HepG2 (cell line): ENCODE measurements at regions not wholly inside any gene's neighbourhood (a gene's known extent, or its start where the extent isn't known, plus 50 kb on each side); places are given as distances from the start of the nearest gene placed in this dataset.

Source experiments
- ATAC-seq: fragments of 200-7000 bp; cut with Tn5 transposase; 3 replicates; pipeline ENCODE4 v1.9.1; 2020; ENCODE audit warnings: mild to moderate bottlenecking, moderate library complexity
- BruUV-seq: library from RNA; stranded (reverse); fragments of 400-500 nt; replicated peaks from 2 replicates; lab custom pipeline; 2021; lab: Mats Ljungman, UMichigan
- CTCF ChIA-PET: fragments of 300-600 bp; formaldehyde crosslinking; extraction: SDS; loops from one replicate; lab custom pipeline; 2021; ENCODE audit warnings: low total read pairs, inconsistent platforms, low intra/inter-chr PET ratio; lab: Yijun Ruan, JAX
- POLR2A ChIA-PET: fragments of 350-600 bp; sonication (Branson Sonifier 250); formaldehyde crosslinking; loops from one replicate; lab custom pipeline; 2020; ENCODE audit warnings: antibody characterized with exemption, inconsistent platforms; lab: Yijun Ruan, JAX
- DNase-seq: peaks from one replicate; pipeline ENCODE4 v3.0.0-alpha.2; 2015; ENCODE audit warnings: low spot score
- FAIRE-seq: peaks from 3 replicates; lab custom pipeline; 2011; peaks lifted over from hg19 to GRCh38; lab: Jason Lieb, UNC
- H2AFZ ChIP-seq: one replicate; pipeline ENCODE4 v1.6.1; 2011; ENCODE audit warnings: low read length, inconsistent platforms
- H3K27ac ChIP-seq: fragments of 300-600 bp; 3 replicates; pipeline ENCODE4 v1.8.0; 2011; ENCODE audit warnings: mixed run types, mild to moderate bottlenecking, mixed read lengths, low read length, inconsistent platforms; ENCODE audit not compliant: insufficient read depth; ENCODE audit errors: extremely low read length
- H3K27me3 ChIP-seq, 2 experiments: fragments of 200-600 bp in 1 of 2; 2 replicates in 1 of 2; 3 replicates in 1 of 2; pipeline versions ENCODE4 v1.6.0 to v1.8.0; 2011; ENCODE audit warnings: low read length in 2 of 2, mild to moderate bottlenecking in 2 of 2, moderate library complexity in 2 of 2, inconsistent platforms in 1 of 2; ENCODE audit not compliant: insufficient read depth in 2 of 2, control insufficient read depth in 1 of 2
- H3K36me3 ChIP-seq, 2 experiments: fragments of 200-600 bp in 1 of 2; replicated peaks in 1 of 2; 2 replicates in 1 of 2; 3 replicates in 1 of 2; pipeline versions ENCODE4 v1.5.1 to v1.8.0; 2011; ENCODE audit warnings: low read length in 2 of 2, inconsistent platforms in 1 of 2; ENCODE audit not compliant: insufficient read depth in 2 of 2, control insufficient read depth in 1 of 2
- H3K4me1 ChIP-seq: 2 replicates; pipeline ENCODE4 v1.5.1; 2012; ENCODE audit warnings: low read length, inconsistent platforms; ENCODE audit not compliant: insufficient read depth
- H3K4me2 ChIP-seq: 2 replicates; pipeline ENCODE4 v1.6.0; 2011; ENCODE audit warnings: low read depth, low read length, inconsistent platforms
- H3K4me3 ChIP-seq, 3 experiments: fragments of 200-600 bp in 1 of 3; sonication (generic), shearing (Covaris generic) in 1 of 3; replicated peaks in 1 of 3; 2 replicates each; pipeline ENCODE4 v1.5.1; 2011 to 2016; ENCODE audit warnings: low read length in 3 of 3, inconsistent platforms in 2 of 3, low read depth in 2 of 3, mild to moderate bottlenecking in 2 of 3, control low read depth in 1 of 3, mixed read lengths in 1 of 3; ENCODE audit not compliant: insufficient read depth in 1 of 3
- H3K79me2 ChIP-seq: one replicate; pipeline ENCODE4 v1.6.1; 2011; ENCODE audit warnings: low read length, inconsistent platforms; ENCODE audit not compliant: insufficient read depth
- H3K9ac ChIP-seq: 2 replicates; pipeline ENCODE4 v1.6.0; 2011; ENCODE audit warnings: mild to moderate bottlenecking, low read depth, low read length, inconsistent platforms; ENCODE audit not compliant: insufficient read depth
- H3K9me3 ChIP-seq: 2 replicates; pipeline ENCODE4 v1.5.1; 2012; ENCODE audit warnings: mild to moderate bottlenecking, low read length
- H4K20me1 ChIP-seq: 2 replicates; pipeline ENCODE4 v1.6.0; 2011; ENCODE audit warnings: inconsistent platforms, mild to moderate bottlenecking, low read length, moderate library complexity; ENCODE audit not compliant: insufficient read depth
- SMC3 ChIP-seq: IDR thresholded peaks from 2 replicates; pipeline ENCODE4 v1.6.1; 2011; ENCODE audit warnings: low read length, improper control_type of control experiment
- ZBTB8A ChIP-seq: sonication (generic); formaldehyde crosslinking; IDR thresholded peaks from 2 replicates; pipeline ENCODE4 v1.4.0; 2020; ENCODE audit warnings: mild to moderate bottlenecking, low read depth, missing genetic modification reagents, borderline replicate concordance
- WGBS: methylation state at CpG from one replicate; pipeline ENCODE4 v1.1.6; 2017; ENCODE audit warnings: low lambda C conversion rate; 5-methylcytosine and 5-hydroxymethylcytosine counted together
- in situ Hi-C: cut with HindIII; loops from 2 replicates; pipeline ENCODE4 v1.10.0; 2017; ENCODE audit warnings: low pct_unique_long_range_greater_than_20kb; ENCODE audit not compliant: extremely low pct_ligation_motif_present
- intact Hi-C: fragments of 100-400 bp; cut with micrococcal nuclease; formaldehyde crosslinking; loops from one replicate; pipeline ENCODE4 v1.10.0; 2022; ENCODE audit not compliant: unreplicated experiment
- TF ChIP-seq, protein P1 (sequence below): sonication (generic); formaldehyde crosslinking; IDR thresholded peaks from 2 replicates; pipeline ENCODE4 v1.4.0; 2020; ENCODE audit warnings: mild to moderate bottlenecking, missing genetic modification reagents
- TF ChIP-seq, protein P2 (sequence below): sonication (generic); formaldehyde crosslinking; IDR thresholded peaks from 2 replicates; pipeline ENCODE4 v1.8.0; 2022; ENCODE audit warnings: mild to moderate bottlenecking, missing genetic modification reagents; ENCODE audit not compliant: insufficient replicate concordance
- TF ChIP-seq, protein P3 (sequence below): sonication (generic); formaldehyde crosslinking; IDR thresholded peaks from 2 replicates; pipeline ENCODE4 v1.8.0; 2022; ENCODE audit warnings: mild to moderate bottlenecking, missing genetic modification reagents

DNA sequence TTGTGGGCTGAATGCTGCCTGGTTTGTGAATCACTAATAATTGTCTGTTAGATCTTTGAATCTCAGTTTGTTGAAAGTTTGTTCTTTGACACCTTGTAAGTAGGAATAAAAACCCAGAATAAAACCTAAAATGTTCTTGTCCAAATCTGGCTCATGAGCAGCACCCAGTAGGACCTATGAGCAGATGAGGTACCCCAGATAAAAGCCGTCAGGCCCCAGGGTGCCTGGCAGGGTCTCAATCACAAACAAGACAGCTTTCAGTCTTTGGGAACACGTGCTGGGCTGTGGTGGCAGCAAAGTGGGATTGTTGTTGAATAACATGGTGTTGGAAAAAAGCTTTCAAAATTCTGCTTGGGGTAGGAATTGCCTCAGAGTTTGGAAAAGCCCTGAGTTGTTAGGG, 52.1 kb upstream of the ECI2 start:
- in situ Hi-C loops = no loop called here
- no peak for TF ChIP-seq ZBTB8A (CRISPR knock-in tag)
- TF ChIP-seq, all 625 proteins: peak for 0
- Histone ChIP-seq H3K9ac (no peak overlapping the region), H3K79me2 (no peaks in the 10 kb centered on the region), H2AFZ (no peak overlapping the region), H3K4me3 (no peak overlapping the region), H3K4me2 (no peak overlapping the region), H3K27ac (no peak overlapping the region), H3K9me3 (no peaks in the 10 kb centered on the region), H3K27me3 (peaks cover 2 to 40% of the 10 kb centered on the region in 2 experiments; a peak in 4 of 5 replicates), H4K20me1 (no peaks in the 10 kb centered on the region), H3K36me3 (no peaks in the 10 kb centered on the region), H3K4me1 (no peaks in the 10 kb centered on the region)
- CTCF ChIA-PET = no interaction called here
- BruUV-seq = no TSS peak
- WGBS = 3% methylated on average over 2 of the region's 2 CpGs
- POLR2A ChIA-PET = no interaction called here
- no peak for FAIRE-seq
- no peak for ATAC-seq
- no peak for DNase-seq
- intact Hi-C loops = no loop called here

DNA sequence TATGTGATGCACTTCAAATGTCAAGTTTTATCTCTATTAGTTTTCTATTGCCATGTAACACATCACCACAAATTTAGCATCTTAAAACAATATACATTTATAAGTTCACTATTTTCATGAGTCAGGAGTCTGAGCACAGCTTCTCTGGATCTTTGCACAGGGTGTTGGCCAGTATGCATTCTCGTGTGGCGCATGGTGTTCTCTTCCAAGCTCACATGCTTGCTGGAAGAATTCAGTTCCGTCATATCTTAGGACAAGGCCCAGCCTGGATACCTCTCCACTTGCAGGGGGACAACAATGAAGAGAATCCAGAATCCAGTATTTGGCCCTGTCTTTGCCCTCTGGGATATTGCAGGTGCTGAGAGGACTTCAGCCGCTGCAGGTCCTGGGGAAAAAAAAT, 51.0 kb upstream of the ECI2 start:
- ATAC-seq (no peak), FAIRE-seq (no peak), DNase-seq (no peak)
- POLR2A ChIA-PET = no interaction called here
- Histone ChIP-seq H3K9ac (no peak overlapping the region), H3K36me3 (no peaks in the 10 kb centered on the region), H2AFZ (no peak overlapping the region), H3K27me3 (peaks cover 2 to 39% of the 10 kb centered on the region in 2 experiments; a peak in 4 of 5 replicates), H3K4me1 (no peaks in the 10 kb centered on the region), H3K79me2 (no peaks in the 10 kb centered on the region), H3K4me2 (no peak overlapping the region), H4K20me1 (no peaks in the 10 kb centered on the region), H3K4me3 (no peak overlapping the region), H3K9me3 (no peaks in the 10 kb centered on the region), H3K27ac (no peak overlapping the region)
- WGBS = 45% methylated on average over 4 of the region's 4 CpGs
- in situ Hi-C loops = no loop called here
- BruUV-seq = no TSS peak
- CTCF ChIA-PET = no interaction called here
- intact Hi-C loops = no loop called here
- TF ChIP-seq, protein P1, sequence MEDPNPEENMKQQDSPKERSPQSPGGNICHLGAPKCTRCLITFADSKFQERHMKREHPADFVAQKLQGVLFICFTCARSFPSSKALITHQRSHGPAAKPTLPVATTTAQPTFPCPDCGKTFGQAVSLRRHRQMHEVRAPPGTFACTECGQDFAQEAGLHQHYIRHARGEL (CRISPR knock-in tag) = no peak
- TF ChIP-seq, protein P2, sequence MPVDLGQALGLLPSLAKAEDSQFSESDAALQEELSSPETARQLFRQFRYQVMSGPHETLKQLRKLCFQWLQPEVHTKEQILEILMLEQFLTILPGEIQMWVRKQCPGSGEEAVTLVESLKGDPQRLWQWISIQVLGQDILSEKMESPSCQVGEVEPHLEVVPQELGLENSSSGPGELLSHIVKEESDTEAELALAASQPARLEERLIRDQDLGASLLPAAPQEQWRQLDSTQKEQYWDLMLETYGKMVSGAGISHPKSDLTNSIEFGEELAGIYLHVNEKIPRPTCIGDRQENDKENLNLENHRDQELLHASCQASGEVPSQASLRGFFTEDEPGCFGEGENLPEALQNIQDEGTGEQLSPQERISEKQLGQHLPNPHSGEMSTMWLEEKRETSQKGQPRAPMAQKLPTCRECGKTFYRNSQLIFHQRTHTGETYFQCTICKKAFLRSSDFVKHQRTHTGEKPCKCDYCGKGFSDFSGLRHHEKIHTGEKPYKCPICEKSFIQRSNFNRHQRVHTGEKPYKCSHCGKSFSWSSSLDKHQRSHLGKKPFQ = no peak
- TF ChIP-seq SMC3 = no peak
- TF ChIP-seq, protein P3, sequence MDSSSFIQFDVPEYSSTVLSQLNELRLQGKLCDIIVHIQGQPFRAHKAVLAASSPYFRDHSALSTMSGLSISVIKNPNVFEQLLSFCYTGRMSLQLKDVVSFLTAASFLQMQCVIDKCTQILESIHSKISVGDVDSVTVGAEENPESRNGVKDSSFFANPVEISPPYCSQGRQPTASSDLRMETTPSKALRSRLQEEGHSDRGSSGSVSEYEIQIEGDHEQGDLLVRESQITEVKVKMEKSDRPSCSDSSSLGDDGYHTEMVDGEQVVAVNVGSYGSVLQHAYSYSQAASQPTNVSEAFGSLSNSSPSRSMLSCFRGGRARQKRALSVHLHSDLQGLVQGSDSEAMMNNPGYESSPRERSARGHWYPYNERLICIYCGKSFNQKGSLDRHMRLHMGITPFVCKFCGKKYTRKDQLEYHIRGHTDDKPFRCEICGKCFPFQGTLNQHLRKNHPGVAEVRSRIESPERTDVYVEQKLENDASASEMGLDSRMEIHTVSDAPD = no peak
